Peyer's patch (tissue), 4 donors: ENCODE measurements at regions not wholly inside any gene's neighbourhood (a gene's known extent, or its start where the extent isn't known, plus 50 kb on each side); places are given as distances from the start of the nearest gene placed in this dataset.
"Not testable (repeated sequence)": the region's sequence is repeated elsewhere in the genome, so short reads cannot be mapped to it uniquely, and the experiment has no call there.

Source experiments
- DNase-seq, 3 donors: peaks; one replicate each; pipeline ENCODE4 v3.0.0-alpha.2; 2017 to 2019
- H3K27ac ChIP-seq, 4 donors: fragments of 200-600 bp; sonication (generic); one replicate each; pipeline ENCODE4 v1.5.1; 2016 to 2019
- H3K27me3 ChIP-seq, 2 donors: fragments of 200-600 bp; sonication (generic); one replicate each; pipeline ENCODE4 v1.5.1; 2019
- H3K36me3 ChIP-seq, 3 donors: fragments of 200-600 bp; sonication (generic); one replicate each; pipeline ENCODE4 v1.5.1; 2016 to 2019
- H3K4me1 ChIP-seq, 4 donors: fragments of 200-600 bp; sonication (generic); one replicate each; pipeline ENCODE4 v1.5.1; 2016 to 2019
- H3K4me3 ChIP-seq, 4 donors: fragments of 200-600 bp; sonication (generic); 1 replicate in 3 of 4; 2 replicates in 1 of 4; pipeline ENCODE4 v1.5.1; 2016 to 2019; ENCODE audit warnings: mild to moderate bottlenecking in 1 of 4
- H3K9me3 ChIP-seq, 4 donors: fragments of 200-600 bp; sonication (generic); one replicate each; pipeline ENCODE4 v1.5.1; 2016 to 2019; ENCODE audit warnings: mild to moderate bottlenecking in 1 of 4
- CTCF ChIP-seq, 6 experiments: fragments of 450-650 bp in 4 of 6; fragments of 200-600 bp in 2 of 6; sonication (generic) in 1 of 6; IDR thresholded peaks; one replicate each; pipeline ENCODE4 v1.5.1; 2017 to 2019; ENCODE audit warnings: antibody characterized with exemption in 6 of 6, mild to moderate bottlenecking in 3 of 6, moderate library complexity in 1 of 6
- POLR2A ChIP-seq, 2 donors: fragments of 450-650 bp; IDR thresholded peaks; one replicate each; pipeline ENCODE4 v1.5.1; 2017; ENCODE audit warnings: antibody characterized with exemption in 2 of 2, mild to moderate bottlenecking in 2 of 2, moderate library complexity in 2 of 2

- H3K4me3 ChIP-seq: no peak overlapping the region
Observed at GRCh38 chr18:67134911-67135310, 381.6 kb downstream of the DSEL start.

GRCh38 chr18:67133669-67134068 lies 382.9 kb downstream of the DSEL start:
- no peaks in the 10 kb centered on the region for H3K36me3 ChIP-seq
- TF ChIP-seq POLR2A (IDR thresholded peaks at IDR 0.05) (no peak), CTCF (IDR thresholded peaks at IDR 0.05) (no peak)
- no peaks in the 10 kb centered on the region for H3K4me1 ChIP-seq
- H3K9me3 ChIP-seq: no peaks in the 10 kb centered on the region
- H3K27ac ChIP-seq: no peak overlapping the region
- no peak for DNase-seq
- H3K27me3 ChIP-seq: no peaks in the 10 kb centered on the region
- H3K4me3 ChIP-seq: no peak overlapping the region

More at GRCh38 chr18:67134911-67135310, 381.6 kb downstream of the DSEL start:
- DNase-seq: no peak
- H3K27me3 ChIP-seq: no peaks in the 10 kb centered on the region
- TF ChIP-seq POLR2A (IDR thresholded peaks at IDR 0.05) (no peak), CTCF (IDR thresholded peaks at IDR 0.05) (no peak)
- no peaks in the 10 kb centered on the region for H3K4me1 ChIP-seq
- no peaks in the 10 kb centered on the region for H3K9me3 ChIP-seq
- H3K27ac ChIP-seq: no peak overlapping the region
- no peaks in the 10 kb centered on the region for H3K36me3 ChIP-seq

- Histone ChIP-seq H3K27me3 (no peaks in the 10 kb centered on the region), H3K27ac (no peak overlapping the region), H3K4me1 (no peaks in the 10 kb centered on the region), H3K36me3 (no peaks in the 10 kb centered on the region), H3K4me3 (no peak overlapping the region), H3K9me3 (no peaks in the 10 kb centered on the region)
- no peak for TF ChIP-seq CTCF (IDR thresholded peaks at IDR 0.05)
- TF ChIP-seq POLR2A (IDR thresholded peaks at IDR 0.05): no peak
- DNase-seq: no peak
Observed at GRCh38 chr18:67132919-67133318, 383.6 kb downstream of the DSEL start.

- H3K36me3 ChIP-seq: no peaks in the 10 kb centered on the region
- no peak overlapping the region for H3K4me3 ChIP-seq
- DNase-seq: no peak
- H3K27ac ChIP-seq: no peak overlapping the region
- no peaks in the 10 kb centered on the region for H3K9me3 ChIP-seq
- H3K27me3 ChIP-seq: no peaks in the 10 kb centered on the region
- TF ChIP-seq CTCF (IDR thresholded peaks at IDR 0.05): no peak
- H3K4me1 ChIP-seq: no peaks in the 10 kb centered on the region
Observed at GRCh38 chr18:67131498-67131897, 385.0 kb downstream of the DSEL start.

GRCh38 chr18:67126751-67127150 lies 389.8 kb downstream of the DSEL start:
- H3K9me3 ChIP-seq, H3K4me1 ChIP-seq, H3K36me3 ChIP-seq, H3K4me3 ChIP-seq, H3K27ac ChIP-seq, DNase-seq, H3K27me3 ChIP-seq: not testable (repeated sequence)

GRCh38 chr18:67123901-67124300 lies 392.6 kb downstream of the DSEL start:
- TF ChIP-seq CTCF (IDR thresholded peaks at IDR 0.05) (no peak), POLR2A (IDR thresholded peaks at IDR 0.05) (no peak)
- no peak overlapping the region for H3K4me3 ChIP-seq
- no peak overlapping the region for H3K27ac ChIP-seq
- no peaks in the 10 kb centered on the region for H3K36me3 ChIP-seq
- H3K4me1 ChIP-seq: no peaks in the 10 kb centered on the region
- DNase-seq: no peak
- H3K27me3 ChIP-seq: no peaks in the 10 kb centered on the region
- no peaks in the 10 kb centered on the region for H3K9me3 ChIP-seq
